Keratinocyte (primary cell): ENCODE measurements at regions not wholly inside any gene's neighbourhood (a gene's known extent, or its start where the extent isn't known, plus 50 kb on each side); places are given as distances from the start of the nearest gene placed in this dataset.

Experiments used
- CTCF ChIP-seq, 3 experiments: IDR thresholded peaks in 1 of 3; conservative IDR thresholded peaks in 1 of 3; optimal IDR thresholded peaks in 1 of 3; 2 replicates in 2 of 3; 3 replicates in 1 of 3; pipeline versions ENCODE3 to v1.5.1; 2011; ENCODE audit warnings: low read length in 3 of 3, mild to moderate bottlenecking in 3 of 3, moderate library complexity in 2 of 3, control low read depth in 1 of 3, inconsistent platforms in 1 of 3; ENCODE audit not compliant: insufficient read depth in 2 of 3; ENCODE audit errors: extremely low read depth in 1 of 3
- EZH2 ChIP-seq: IDR thresholded peaks from one replicate; pipeline ENCODE4 v1.6.1; 2012; ENCODE audit warnings: inconsistent platforms, mild to moderate bottlenecking, low read length, moderate library complexity

GRCh38 chr4:173748353-173748752 lies 218.3 kb upstream of the HAND2 start:
- TF ChIP-seq CTCF (optimal IDR thresholded peaks at IDR 0.05 in 1 of 3, IDR thresholded peaks at IDR 0.05 in 1 of 3, conservative IDR thresholded peaks at IDR 0.05 in 1 of 3; ENCODE audit: extremely low read depth in 1 of 3, insufficient read depth in 2 of 3, low read length in 3 of 3) (no peak), EZH2 (no peak)
